Stimulated activated CD4-positive, alpha-beta T cell treated with anti-CD3 and anti-CD28 coated beads, Interleukin-15, amount 100 ng/mL, for 48 hours (primary cell): ENCODE measurements at regions not wholly inside any gene's neighbourhood (a gene's known extent, or its start where the extent isn't known, plus 50 kb on each side); places are given as distances from the start of the nearest gene placed in this dataset.
"Not testable (repeated sequence)": the region's sequence is repeated elsewhere in the genome, so short reads cannot be mapped to it uniquely, and the experiment has no call there.

ENCODE experiments used
- DNase-seq, 2 donors: peaks; one replicate each; pipeline ENCODE4 v3.0.0-alpha.2; 2020; ENCODE audit warnings: low read depth in 2 of 2

GRCh38 chr3:82410366-82410765, 648.9 kb upstream of the GBE1 start:
- DNase-seq: no peak

- DNase-seq: no peak
Measured at GRCh38 chr3:82409842-82410241, 648.4 kb upstream of the GBE1 start.

DNA sequence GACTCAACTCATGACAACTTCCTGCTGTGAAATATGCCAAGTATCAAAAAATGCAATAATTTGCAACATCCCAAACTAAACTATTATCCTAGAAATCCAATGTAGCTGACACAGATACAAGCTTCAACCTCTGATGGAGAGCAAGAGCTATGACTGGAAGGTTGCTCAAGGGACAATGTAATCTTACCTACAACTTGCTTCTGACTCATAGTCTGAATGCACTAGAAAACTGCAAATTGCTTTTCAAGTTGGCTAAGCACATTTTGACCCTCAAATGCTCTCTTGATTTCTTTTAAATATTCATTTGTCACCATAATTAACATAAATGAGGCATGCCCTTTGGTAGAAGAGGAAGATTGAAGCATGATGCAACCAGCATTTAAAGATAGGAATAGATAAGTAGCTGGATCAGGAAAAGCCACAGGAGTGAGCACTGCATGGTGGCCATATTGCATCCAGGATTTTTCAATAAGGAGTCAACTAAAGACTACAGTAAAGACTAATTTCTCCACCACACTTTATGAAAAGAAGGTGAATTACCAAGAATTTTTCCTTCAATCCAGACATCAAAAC, 630.8 kb upstream of the GBE1 start:
- no peak for DNase-seq

DNA sequence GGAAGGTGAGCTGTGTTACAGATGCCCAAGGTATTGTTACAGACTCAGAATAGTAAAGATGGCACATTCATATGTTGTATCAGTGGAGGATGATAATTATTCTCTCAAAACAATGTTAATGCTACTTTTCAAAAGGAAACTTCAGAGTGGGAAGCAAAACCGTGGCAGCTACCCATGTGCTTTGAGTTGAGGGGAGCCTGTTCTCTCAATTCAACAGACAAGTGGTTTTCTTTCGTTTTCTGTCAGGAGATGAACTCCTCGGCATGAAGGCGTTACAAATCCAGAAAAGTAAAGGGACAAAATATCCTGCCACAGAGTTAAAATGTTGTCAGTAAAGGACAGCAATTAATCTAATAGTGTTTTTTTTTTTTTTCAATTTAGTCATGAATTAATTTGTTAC, 629.4 kb upstream of the GBE1 start:
- DNase-seq: no peak

- no peak for DNase-seq
Measured at GRCh38 chr3:82386647-82387046, 625.2 kb upstream of the GBE1 start.

DNA sequence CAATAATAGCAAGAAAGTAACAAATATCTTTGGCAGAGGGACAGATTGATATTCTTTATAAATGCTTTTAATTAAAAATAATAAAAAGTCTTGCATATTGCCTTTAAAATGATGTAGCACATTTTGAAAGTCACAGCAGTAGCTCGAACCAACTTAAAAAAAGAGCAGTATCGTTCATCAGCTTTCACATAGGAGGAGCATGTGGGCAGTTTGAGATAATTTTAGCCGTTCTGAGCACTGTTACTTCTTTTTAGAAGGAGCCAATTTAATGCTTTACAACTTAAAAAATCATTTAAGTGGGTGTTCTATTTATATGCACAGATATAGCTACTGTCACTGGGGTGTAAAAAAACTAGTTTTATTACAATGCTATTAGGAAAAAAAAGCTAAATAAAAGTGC, 622.7 kb upstream of the GBE1 start:
- no peak for DNase-seq

GRCh38 chr3:82382831-82383230, 621.4 kb upstream of the GBE1 start:
- no peak for DNase-seq

DNA sequence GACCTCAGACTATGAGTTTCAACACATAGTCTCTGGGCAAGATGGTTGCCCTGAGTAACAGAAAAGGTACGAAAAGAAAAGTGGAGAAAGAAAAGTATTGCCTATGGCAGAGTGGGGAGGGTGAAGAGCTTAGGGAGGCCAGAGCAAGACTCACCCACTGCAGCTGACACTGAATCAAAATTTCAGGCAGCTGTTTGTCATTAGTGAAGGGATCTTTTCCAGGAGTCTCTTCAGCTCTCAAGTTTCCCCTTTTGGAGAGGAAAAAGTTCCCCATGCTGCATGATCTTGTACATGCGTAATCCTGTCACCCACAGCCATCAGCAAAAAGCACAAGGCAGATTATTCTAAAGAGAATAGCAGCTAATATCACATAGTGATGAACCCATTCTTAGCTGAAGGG, 616.9 kb upstream of the GBE1 start:
- no peak for DNase-seq

DNA sequence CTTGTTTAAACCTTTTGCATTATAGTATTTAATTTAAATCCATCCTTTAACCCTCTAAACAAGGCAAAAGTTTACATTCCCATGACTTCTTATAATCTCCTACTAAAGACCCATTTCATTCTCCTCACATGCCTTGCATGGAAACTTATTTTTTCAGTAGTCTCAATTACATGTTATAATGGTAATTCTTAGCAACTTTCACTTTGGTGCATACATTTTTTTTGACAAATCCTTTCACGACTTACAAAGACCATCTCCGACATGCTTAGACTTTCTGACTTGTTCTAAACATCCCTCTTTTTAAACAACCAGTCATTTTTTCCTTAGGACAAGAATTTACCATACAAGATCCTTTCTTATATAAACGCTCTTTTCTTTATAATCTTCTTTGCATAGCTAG, 615.4 kb upstream of the GBE1 start:
- DNase-seq: no peak

GRCh38 chr3:82373833-82374232, 612.4 kb upstream of the GBE1 start:
- not testable (repeated sequence) for DNase-seq

DNA sequence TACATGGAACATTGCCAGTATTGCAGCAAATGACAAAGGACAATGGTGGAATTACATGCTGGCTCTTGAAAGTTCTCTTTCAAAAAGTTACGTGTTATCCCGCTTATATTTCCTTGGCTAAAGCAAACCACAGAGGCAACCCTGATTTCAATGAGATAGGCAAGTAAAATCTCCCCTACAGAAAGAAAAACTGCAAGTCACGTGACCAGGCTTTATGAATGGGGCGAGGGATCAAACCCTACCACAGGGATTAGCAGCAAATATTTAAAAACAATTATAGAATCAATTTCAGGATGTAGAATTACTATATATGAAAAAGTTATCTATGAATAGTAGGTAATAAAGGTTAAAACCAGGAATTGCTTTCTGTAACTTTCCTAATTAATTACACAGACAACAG, 603.4 kb upstream of the GBE1 start:
- no peak for DNase-seq

GRCh38 chr3:82363131-82363530, 601.7 kb upstream of the GBE1 start:
- DNase-seq: no peak

DNA sequence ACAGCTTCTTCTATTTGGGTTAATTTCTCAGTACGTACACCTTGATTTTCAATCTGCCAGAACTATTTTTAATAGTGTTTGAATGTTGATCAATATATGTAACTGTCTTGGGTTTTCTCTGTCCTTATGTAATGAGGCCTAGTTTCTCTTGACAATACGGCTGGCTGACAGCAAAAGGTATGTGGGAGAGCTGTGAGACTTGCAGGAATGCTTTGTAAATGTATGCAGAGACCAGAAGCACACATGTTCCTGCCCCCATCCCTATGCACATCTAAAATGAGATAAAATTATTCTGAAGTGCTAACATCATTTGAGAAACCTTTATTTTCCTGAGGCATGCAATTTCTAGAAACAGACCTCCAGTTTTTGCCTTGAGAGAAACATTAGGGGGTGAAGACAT, 593.8 kb upstream of the GBE1 start:
- DNase-seq: no peak

DNA sequence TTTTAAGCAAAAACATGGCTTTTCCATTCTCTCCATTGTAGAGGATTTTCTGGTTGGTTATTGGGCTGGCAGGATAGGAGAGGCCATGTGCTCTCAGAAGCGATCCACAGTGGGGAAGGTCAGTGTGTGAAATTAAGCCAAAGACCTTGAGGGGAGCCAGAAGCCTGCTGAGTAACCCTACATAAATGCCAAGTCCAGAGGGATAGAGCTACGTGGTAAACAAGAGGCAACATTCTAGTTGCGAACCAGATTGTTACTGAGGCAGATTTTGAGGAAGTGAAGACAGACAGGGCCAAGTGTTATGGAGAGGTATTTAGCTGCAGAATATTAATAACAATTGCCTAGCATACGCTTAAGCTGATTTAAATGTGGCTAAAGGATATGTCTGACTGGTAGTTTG, 592.8 kb upstream of the GBE1 start:
- no peak for DNase-seq

DNA sequence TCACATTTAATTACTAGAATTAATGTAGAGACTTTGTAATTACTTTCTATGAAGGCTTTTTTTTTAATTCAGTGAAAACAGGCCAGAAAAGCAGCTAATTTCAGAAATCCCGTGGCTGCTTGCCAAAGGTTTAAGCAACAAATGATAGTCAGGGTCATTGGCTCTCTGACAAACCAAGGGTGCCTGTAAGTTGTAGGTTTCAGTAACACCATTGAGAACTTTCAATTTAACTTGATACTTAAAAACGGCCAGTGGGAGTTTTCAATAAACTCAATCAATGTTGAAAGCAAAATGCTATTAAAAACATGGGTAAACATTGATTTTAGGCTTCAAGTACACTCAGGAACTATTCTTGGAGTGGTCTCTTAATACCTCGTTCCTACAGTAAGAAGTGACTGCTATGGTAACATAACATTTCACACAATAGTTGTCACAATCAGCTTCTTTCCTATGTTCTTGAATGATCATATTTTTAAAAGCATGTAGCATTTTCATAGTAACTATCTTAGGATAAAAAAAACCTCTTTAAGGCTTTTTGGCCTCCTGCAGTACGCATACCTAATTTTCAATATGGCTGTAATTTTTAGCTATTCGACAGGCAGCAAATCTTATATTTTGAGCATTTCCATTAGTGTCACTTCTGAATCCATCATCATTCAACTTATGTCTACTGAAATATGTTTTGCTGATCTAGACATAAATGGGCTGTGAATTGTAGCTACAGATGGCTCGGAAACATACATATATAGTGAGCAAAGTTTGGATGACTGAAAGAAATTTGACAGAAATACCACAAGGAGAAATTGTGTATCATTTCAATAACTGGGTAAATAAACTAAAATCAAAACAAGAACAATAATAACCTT, 592.1 kb upstream of the GBE1 start:
- DNase-seq: no peak

DNA sequence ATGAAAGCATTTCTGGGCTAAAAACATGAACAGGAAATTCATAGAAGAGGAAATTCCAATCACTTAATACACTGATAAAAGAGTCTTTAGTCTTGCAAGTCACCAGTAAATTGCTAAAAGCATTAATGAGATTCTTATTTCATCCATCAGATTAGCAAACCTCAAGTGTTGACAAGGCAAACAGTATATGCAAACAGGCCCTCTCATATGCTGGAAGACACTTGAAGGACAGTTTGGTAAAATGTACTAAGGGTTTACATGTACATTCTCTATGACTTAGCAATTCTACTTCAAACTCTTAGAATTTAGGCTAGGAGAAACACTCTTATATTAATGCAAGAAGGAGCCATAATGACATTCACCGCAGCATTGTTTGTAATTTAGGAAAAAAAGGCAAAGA, 586.1 kb upstream of the GBE1 start:
- DNase-seq: no peak

- DNase-seq: no peak
Measured at GRCh38 chr3:82342521-82342920, 581.1 kb upstream of the GBE1 start.

- no peak for DNase-seq
Measured at GRCh38 chr3:82329300-82329699, 567.9 kb upstream of the GBE1 start.

DNA sequence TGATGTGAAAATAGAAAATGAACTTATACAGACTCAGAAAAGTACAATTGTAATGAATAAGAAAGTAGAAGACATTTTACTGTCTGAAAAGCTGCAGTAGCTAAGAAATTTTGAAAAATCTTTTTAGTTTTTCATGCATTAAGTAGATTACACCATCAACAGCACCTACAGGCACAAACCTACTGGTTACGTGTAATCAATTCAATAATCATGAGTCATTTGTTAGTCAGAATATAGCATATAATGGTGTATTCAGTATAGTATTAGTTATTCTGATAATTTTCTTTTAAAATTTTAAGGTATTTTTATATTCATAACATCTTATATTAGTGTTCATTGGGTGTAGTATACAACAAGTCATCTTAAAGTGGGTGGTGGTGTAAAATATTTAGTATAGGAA, 550.5 kb upstream of the GBE1 start:
- DNase-seq: no peak

- no peak for DNase-seq
Measured at GRCh38 chr3:82308755-82309154, 547.3 kb upstream of the GBE1 start.

GRCh38 chr3:82306189-82306588, 544.7 kb upstream of the GBE1 start:
- DNase-seq: no peak

GRCh38 chr3:82294609-82295008, 533.2 kb upstream of the GBE1 start:
- no peak for DNase-seq

- DNase-seq: no peak
Measured at GRCh38 chr3:82293867-82294266, 532.4 kb upstream of the GBE1 start.

DNA sequence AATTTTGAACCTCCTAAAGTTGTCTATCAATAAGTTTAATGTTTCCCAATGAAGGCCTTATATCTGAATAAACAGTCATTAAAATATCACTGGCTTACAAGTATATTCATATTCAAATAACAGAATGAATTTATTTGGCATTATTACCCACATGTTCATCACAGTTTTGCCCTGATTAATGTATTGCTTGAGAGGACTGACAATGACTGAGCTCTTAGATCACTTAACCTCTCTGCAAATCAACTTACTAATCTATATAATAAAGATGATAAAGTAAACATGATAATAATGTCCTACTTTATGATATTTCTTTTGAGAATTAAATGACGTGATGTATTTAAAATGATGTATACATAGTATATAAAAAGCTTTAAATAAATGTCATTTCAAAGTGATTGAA, 532.0 kb upstream of the GBE1 start:
- no peak for DNase-seq
